SH-SY5Y (cell line): ENCODE measurements at regions not wholly inside any gene's neighbourhood (a gene's known extent, or its start where the extent isn't known, plus 50 kb on each side); places are given as distances from the start of the nearest gene placed in this dataset.

Source experiments
- GATA2 ChIP-seq: IDR thresholded peaks from 2 replicates; pipeline ENCODE4 v1.6.1; 2011; ENCODE audit warnings: mild to moderate bottlenecking, low read depth, low read length
- GATA3 ChIP-seq: IDR thresholded peaks from 2 replicates; pipeline ENCODE4 v1.6.1; 2011; ENCODE audit warnings: low read depth, mild to moderate bottlenecking, low read length, moderate library complexity

GRCh38 chr11:81725701-81726100 lies 1008.0 kb downstream of the FAM181B start:
- TF ChIP-seq GATA2 (no peak), GATA3 (no peak)
